GF-D8 (cell line): ENCODE measurements at regions not wholly inside any gene's neighbourhood (a gene's known extent, or its start where the extent isn't known, plus 50 kb on each side); places are given as distances from the start of the nearest gene placed in this dataset.
"Not testable (repeated sequence)": the region's sequence is repeated elsewhere in the genome, so short reads cannot be mapped to it uniquely, and the experiment has no call there.

Experiments used
- DNase-seq: peaks from one replicate; lab custom pipeline; 2025; lab: John Stamatoyannopoulos, UW

DNA sequence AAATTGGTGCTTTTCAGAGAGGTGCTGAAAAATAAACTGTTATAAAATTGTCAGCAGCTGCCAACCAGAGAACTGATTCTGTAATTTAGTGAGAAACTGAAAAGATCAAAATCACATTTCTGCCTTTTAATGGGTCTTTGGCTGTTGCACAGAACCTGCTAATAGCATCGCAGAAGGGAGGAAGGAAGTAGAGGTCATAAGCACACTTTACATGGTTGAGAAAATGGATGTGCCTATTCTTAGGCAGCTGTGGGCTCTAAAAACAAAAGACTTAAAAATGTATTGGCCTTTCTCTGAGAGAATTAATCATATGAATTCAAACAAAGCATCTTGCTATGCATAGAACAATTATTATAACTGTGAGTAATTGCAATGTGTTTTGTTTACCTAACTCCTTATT lies 1186.9 kb downstream of the DSC3 start:
- no peak for DNase-seq

DNA sequence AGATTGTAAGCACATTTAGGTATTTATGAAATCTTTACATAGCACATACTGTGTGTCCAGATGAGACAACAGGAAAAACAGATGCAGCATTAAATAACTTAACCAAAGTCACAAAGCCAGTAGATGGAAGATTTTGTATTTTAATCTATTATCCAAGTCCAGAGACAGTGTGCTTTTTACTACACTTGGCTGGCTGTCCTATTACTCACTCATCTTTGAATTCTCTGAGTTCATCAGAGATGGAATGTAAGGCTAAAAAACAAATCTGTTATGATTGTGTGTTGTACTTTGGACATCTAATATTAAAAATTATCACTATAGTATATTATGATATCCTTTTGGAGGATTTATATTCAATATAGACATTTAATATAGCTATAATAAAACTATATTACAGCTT lies 1189.4 kb downstream of the DSC3 start:
- no peak for DNase-seq

DNA sequence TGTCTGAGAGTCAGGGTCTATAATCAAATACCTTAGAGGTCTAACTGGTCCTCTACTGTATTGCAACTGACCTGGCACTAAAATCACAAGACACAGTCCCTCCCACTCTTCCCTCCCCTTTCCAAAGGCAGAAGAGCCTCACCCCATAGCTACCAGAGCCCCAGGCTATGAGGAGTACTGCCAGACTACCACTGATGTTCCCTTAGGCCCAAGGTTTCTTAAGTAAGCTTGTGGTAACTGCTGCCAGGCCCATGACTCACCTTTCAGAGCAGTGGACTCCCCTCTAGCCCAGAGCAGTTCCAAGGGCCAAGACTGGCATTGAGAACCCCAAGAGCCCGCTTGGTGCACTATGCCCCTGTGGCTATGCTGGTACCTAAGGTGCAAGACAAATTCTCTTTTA lies 1193.4 kb downstream of the DSC3 start:
- no peak for DNase-seq

DNA sequence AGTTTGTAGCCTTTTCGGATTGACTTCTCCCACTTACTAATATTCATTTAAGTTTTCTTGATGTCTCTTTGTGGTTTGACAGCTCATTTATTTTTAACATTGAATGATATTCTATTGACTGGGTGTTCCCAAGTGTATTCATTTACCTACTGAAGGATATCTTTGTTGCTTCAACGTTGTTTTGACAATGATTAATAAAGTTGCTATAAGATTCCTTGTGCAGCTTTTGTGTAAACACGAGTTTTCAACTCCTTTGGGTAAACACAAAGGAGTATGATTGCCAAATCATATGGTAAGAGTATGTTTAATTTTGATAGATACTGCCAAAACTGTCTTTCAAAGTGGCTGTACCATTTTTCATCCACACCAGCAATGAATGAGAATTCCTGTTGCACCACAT lies 1200.9 kb downstream of the DSC3 start:
- no peak for DNase-seq

DNA sequence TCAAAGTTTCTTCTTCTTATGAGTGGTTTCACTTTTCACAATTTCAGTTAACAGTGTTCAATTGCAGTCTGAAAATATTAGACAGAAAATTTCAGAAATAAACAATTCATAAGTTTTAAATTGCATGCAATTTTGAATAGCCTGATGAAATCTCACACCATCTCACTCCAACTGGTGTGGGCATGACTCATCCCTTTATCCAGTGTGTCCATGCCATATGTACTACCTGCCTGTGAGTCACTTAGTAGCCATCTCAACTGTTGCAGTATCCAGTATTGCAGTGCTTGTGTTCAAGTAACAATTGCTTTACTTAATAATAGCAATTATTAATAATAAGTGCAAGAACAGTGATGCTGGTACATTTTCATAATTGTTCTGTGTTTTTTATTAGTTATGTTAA lies 1202.5 kb downstream of the DSC3 start:
- no peak for DNase-seq

DNA sequence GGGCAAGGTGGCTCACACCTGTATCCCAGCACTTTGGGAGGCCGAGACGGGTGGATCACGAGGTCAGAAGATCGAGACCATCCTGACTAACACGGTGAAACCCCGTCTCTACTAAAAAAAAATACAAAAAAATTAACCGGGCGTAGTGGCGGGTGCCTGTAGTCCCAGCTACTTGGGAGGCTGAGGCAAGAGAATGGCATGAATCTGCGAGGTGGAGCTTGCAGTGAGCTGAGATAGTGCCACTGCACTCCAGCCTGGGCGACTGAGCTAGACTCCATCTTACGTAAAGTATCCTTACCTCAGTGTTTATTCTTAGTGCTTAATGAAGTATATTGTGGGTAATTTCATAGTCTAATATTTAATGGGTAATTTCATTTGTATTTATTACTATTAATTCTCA lies 1203.6 kb downstream of the DSC3 start:
- DNase-seq = not testable (repeated sequence)

DNA sequence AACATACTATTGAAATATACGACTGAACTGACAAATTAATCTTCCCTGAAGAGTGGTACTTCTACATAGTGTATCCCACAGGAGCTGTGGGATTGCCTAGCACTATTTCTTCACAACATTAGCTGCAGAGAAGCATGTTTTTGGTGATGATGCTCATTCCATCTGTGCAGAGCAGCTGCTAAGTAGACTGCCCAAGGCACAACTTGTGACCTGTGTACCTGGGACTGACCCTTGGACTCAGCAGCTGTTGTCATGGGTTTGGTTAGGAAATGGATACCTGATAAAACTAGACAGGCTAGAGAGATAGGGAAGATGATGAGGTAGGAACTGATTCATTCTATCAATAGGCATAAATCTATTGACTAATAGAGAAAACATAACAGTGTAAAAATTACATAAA lies 1204.0 kb downstream of the DSC3 start:
- no peak for DNase-seq

DNA sequence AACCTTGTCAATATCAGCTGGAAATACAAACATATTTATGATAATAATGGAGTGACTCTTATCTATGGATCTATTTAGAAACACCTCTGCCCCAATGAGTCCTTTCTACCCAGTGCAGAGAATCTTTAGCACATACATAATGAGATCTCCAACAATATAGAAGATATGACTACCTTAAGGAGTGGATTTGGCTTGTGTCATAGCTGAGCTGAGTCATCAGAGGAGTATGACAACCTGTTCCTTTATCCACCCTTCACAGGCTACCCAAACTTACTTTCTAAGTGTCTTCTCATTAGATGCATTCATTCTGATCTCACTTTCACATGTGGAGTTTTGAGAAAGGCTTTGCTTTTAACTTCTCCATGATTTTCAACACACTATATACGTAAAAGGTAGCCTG lies 1218.9 kb downstream of the DSC3 start:
- DNase-seq = no peak

DNA sequence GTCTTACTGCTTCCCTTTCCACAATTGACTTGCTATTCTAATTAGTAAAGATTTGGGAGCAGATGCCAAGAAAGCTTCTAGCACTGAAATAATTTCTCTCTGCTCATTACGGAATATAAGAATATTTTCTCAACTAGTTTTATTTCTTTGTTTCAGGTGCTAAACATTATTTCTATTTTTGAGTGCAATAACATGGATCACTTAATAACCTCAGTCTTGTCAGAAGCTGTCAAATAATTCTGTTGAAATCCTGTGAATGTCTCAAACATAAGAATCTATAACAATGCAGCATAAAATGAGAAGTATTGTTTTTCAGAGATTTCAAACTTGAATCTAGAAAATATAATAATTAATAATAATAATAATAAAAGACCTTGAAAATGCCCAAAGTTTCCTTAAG lies 1221.0 kb downstream of the DSC3 start:
- DNase-seq = no peak

DNA sequence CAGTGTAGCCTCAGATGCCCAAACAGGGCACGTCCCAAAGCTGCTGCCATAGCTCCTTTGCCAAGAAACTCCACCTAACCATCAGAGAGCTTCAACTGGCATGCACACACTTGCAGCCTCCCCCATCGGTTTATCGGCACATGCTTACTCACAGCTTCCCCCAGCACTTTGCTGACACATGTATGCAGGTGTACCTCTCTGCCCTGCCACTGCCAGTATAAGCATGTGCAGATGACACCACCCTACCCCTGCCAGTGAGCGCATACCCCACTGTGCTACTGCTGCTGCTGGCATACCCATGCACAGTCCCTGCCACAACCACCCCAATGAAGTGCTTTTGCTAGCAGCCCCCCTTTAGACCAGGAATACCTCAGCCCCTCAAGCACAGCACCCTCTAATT lies 1231.0 kb downstream of the DSC3 start:
- DNase-seq = no peak

DNA sequence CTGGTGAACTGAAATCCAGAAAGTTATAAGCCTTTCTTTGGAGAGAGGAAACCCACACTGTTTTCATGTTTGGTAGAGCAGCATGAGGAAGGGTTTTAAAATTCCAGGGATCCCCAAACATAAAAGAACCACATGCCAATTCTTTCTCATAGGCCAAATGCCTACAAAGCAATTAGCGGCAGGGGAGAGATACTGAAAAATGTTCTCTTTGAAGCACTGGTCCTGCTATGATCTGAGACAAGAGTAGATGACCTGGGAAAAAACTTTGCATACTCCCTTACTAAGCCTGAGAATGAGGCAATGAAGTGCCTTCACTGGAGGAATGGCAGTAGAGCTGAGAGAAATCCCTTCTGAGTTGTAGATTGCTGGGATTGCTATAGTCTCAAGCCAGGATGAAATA lies 1261.7 kb downstream of the DSC3 start:
- DNase-seq = no peak

DNA sequence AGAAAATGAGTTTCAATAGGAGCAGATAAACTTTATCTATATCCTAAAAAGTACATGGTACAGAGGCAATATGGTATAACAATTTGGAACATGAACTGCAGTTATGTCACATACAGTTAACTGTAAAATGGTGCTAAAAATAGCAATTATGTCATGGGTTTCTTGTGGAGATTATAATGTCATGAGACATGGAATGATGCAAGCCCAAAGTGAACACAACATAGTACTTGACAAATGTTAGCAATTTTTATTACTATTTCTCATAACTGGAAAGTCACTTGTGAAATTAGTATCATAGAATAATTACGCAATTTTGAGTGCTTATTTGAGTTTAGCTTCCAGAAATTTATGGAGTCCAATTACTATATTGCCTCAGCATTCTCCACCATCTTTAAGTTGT lies 1263.4 kb downstream of the DSC3 start:
- DNase-seq = no peak

DNA sequence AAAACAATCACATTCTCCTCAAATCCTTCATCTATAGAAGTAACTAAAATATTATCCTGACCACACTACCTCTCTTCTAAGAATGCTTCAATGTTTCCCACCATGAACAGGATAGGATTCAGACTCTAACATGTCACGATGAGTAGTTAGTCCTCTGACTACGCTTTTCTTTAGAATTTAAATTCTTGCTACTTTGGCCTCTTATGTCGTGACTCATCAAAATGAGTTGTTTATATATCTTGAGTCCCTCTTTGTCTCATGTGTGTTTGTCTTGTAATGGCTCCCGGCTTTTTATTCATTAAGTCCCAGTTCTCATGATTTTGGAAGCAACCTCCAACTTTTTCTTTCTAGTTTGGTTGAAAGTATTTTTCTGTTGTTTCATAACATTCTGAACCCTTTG lies 1289.2 kb downstream of the DSC3 start:
- DNase-seq = no peak

DNA sequence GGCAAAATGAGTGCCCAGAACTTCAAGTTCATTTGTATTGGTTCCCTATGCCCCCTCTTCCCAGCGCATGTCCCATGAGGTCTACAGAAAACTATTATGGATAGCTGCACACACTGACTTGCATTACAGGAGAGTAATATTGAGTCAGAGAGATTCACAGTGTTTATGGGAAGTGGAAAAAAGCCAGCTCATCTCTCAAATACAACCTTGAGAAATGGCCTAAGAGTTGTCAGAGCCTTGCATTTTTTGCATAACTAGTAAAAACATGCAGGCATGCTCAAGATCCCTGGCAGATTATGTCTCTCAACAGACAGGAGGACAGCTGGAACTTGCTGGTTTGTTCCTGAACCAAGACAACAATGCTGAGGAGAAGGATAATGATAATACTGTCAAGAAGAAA lies 1292.8 kb downstream of the DSC3 start:
- no peak for DNase-seq

DNA sequence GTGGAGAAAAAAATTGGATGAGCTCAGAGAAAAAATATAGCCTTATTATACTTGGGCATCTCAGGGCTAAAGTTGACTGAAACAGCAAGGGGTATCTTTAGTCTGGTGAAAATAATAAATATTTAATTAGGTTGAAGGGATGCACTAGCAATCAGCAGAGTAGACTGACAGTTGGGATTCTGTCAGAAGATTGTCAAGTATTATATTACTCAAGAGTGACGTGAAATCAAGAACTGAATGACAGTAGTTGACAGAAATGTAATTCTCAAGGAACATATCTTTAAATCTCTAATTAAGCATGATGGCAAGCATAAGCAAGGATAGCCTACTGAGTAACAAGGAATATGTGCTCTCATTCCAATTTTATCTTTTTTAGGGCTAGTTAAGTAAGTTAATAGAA lies 1301.1 kb downstream of the DSC3 start:
- no peak for DNase-seq

DNA sequence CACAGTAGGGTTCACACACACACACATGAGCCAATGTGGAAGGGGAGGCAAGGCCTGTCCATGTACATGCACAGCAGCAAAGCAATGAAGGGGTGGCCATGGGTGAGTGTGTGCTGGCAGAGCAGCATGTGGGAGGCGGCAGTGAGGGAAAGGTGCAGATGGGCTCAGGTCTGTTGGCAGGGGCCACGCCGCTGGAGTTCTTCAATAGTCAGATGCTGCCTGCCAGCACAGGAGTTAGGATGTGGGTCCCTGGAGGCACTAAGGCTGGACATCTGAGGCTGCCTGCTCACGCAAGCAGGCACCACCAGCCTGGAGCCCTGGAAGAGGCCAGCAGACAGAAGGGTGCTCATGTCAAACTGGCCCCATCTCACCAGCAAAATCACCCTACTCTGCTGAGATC lies 1304.9 kb downstream of the DSC3 start:
- DNase-seq = no peak

DNA sequence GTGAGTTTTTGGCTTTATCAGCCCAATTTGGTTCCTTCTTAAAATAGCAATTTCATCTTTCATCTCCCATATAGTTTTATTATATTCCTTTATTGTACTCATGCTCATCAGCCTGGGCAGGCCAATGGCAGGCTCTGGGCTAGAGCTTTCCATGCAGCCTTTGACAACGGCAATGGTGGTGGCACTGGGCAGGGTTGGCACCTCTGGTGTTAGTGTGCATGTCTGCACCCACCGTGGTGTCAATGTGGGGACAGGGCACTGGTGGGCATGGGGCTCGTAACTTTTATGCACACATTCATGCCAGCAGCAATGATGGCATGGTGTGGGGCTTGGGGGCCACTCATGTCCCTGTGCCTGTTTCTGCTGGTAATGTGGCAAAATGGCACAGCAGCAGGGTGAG lies 1305.4 kb downstream of the DSC3 start:
- DNase-seq = no peak

DNA sequence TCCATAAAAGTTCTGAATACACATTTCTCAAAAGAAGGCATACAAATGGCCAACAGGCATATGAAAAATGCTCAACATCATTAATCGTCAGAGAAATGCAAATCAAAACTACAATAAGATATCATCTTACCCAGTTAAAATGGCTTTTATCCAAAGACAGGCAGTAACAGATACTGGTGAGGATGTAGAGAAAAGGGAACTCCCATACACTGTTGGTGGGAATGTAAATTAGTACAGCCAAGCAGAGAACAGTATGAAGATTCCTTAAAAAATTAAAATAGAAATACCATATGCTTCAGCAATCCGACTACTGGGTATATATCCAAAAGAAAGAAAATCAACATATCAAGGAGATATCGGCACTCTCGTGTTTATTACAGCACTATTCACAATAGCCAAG lies 1312.5 kb downstream of the DSC3 start:
- no peak for DNase-seq

DNA sequence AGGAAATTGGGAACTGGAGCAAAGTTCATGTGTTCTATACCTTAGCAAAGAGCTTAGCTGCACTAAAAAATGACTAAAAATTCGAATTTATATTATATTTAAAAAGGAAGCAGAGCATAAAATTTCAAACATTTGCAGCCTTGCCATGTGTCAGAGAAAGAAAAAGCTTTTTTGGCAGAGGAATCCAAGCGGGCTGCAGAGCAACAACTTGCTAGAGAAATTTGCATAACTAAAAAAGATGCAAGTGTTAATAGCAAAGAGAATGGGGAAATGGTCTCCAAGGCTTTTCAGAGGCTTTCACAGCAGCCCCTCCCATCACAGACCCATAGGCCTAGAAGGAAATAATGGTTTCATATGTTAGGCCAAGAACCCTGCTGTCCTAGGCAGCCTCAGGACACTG lies 1315.9 kb downstream of the DSC3 start:
- no peak for DNase-seq

DNA sequence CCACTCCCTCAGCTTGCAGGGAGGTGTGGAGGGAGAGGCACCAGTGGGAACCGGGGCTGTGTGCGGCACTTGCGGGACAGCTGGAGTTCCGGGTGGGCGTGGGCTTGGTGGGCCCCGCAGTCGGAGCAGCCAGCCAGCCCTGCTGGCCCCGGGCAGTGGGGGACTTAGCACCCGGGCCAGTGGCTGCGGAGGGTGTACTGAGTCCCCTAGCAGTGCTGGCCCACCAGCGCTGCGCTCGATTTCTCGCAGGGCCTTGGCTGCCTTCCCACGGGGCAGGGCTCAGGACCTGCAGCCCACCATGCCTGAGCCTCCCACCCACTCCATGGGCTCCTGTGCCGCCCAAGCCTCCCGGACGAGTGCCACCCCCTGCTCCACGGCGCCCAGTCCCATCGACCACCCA lies 1319.1 kb downstream of the DSC3 start:
- DNase-seq = not testable (repeated sequence)

DNA sequence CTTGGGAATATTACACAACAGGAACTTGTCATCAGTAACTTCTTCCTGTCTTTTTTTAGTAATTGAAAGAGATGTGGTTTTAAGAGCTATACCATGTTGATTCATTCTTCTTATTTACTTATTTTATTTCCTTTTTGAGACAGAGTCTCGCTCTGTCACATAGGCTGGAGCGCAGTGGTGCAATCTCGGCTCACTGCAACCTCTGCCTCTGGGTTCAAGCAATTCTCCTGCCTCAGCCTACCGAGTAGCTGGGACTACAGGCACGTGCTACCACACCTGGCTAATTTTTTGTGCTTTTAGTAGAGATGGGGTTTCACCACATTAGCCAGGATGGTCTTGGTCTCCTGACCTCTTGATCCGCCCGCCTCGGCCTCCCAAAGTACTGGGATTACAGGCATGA lies 1326.6 kb downstream of the DSC3 start:
- not testable (repeated sequence) for DNase-seq

DNA sequence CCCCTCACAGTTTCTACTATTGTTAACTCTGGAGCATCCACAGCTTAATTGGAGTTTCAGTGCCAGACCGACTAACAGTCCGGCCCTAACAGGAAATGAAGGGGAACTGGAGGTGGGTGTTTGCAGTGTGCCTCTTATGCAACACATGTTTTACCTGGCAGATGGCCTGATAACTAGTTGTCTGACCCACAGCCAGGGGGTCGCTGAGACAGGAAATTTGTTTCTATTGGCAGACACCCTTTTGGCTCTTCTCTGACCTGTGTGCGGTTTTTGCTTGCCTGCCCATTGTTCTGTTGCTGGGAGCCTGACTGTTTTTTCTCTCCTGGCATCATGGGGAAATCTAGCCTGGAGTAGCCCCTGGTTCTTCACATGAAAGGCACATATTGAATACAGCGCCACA lies 1329.8 kb downstream of the DSC3 start:
- DNase-seq = no peak

DNA sequence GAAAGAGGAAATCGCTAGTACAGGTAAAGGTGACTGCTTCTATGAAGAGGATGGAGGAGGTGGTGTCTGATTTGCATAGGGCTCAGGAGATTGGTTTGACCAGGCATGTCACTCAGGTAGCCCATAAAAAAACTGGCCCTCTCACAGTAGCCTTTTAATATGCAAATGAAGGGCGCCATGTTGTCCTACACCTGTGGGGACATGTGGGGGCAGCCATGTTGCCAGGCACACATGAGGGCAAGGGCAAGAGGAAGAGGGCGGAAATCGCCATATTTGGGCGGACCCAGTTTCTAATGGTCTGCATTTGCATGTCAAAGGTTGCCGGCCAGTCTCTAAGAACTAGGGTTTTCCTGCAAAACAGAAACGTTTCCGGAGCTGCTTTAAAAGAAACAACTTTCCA lies 1330.6 kb downstream of the DSC3 start:
- DNase-seq = no peak

DNA sequence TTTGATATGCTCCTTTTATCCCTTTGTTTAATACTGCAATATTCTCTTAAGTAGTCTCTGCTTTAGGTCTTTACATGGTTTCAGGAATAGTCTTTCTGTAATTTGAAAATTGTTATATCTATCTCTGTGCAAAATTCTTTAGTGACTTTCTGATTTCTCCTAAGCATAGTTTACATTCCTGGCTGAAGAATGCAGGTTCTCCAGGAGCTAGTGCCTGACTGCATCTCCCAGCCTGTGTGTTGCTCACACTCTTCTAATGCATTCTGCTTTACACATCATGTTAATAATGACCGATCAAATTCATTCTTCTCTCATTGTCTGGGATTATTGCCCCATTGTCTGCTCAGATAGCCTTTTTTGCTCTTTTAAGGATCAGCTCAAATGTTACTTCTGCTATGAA lies 1349.2 kb downstream of the DSC3 start:
- DNase-seq = no peak

DNA sequence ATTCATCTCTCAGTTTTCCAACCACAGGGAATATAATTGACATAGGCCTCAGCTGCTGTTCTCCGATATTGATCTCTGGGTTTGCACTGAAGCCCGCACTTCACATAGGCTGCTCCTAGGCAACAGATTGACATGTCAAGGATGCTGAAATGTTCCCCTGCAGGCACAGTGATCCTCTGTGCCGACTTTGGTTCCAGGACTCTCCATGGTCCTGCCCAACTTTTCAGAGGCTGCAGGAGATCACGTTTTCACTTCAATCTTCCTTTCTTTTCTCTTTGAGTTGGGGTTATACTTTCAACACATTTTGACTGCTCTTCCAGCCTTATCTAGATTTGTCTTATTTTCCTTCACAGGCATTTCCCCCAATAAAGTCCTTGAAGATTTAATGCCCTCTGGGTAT lies 1361.0 kb downstream of the DSC3 start:
- DNase-seq = no peak
